Activated T-cell treated with anti-CD3 and anti-CD28 coated beads, Interleukin-2, amount 50 U/mL, for 4 hours (primary cell): ENCODE measurements at regions not wholly inside any gene's neighbourhood (a gene's known extent, or its start where the extent isn't known, plus 50 kb on each side); places are given as distances from the start of the nearest gene placed in this dataset.
"Not testable (repeated sequence)": the region's sequence is repeated elsewhere in the genome, so short reads cannot be mapped to it uniquely, and the experiment has no call there.

ENCODE experiments used
- ATAC-seq, 2 donors: fragments of 200-7000 bp; cut with Tn5 transposase; one replicate each; pipeline ENCODE4 v1.10.0; 2021
- DNase-seq: peaks from one replicate; pipeline ENCODE4 v3.0.0-alpha.2; 2020
- H3K27me3 Mint-ChIP-seq: one replicate; pipeline ENCODE4 v1.8.0; 2021; ENCODE audit warnings: low read depth, mixed read lengths
- H3K36me3 Mint-ChIP-seq: one replicate; pipeline ENCODE4 v1.8.0; 2022; ENCODE audit warnings: mixed read lengths; ENCODE audit not compliant: insufficient read depth
- H3K4me1 Mint-ChIP-seq: one replicate; pipeline ENCODE4 v1.8.0; 2021; ENCODE audit warnings: low read depth, mixed read lengths
- H3K4me3 Mint-ChIP-seq: one replicate; pipeline ENCODE4 v1.8.0; 2021; ENCODE audit warnings: mild to moderate bottlenecking, moderate library complexity, mixed read lengths
- H3K9me3 Mint-ChIP-seq: one replicate; pipeline ENCODE4 v1.8.0; 2021; ENCODE audit warnings: mixed read lengths

- Mint-ChIP-seq H3K4me3 (no peak overlapping the region), H3K27me3 (peaks cover 10% of the 10 kb centered on the region), H3K4me1 (no peaks in the 10 kb centered on the region), H3K9me3 (no peaks in the 10 kb centered on the region), H3K36me3 (no peaks in the 10 kb centered on the region)
- DNase-seq (no peak), ATAC-seq (no peak)
Measured at GRCh38 chr18:59067873-59068272, 71.8 kb upstream of the SEC11C start.

GRCh38 chr18:59068276-59069071, 71.2 kb upstream of the SEC11C start:
- DNase-seq (no peak), ATAC-seq (no peak)
- H3K4me1 Mint-ChIP-seq, result no peaks in the 10 kb centered on the region
- no peak overlapping the region for H3K4me3 Mint-ChIP-seq
- no peaks in the 10 kb centered on the region for H3K9me3 Mint-ChIP-seq
- H3K36me3 Mint-ChIP-seq, result no peaks in the 10 kb centered on the region
- H3K27me3 Mint-ChIP-seq, result peaks cover 4% of the 10 kb centered on the region

- DNase-seq (peak; percentile 74), ATAC-seq (peak; percentile 87 to 88)
- Mint-ChIP-seq H3K27me3 (peaks cover 1% of the 10 kb centered on the region), H3K36me3 (no peaks in the 10 kb centered on the region), H3K4me3 (no peak overlapping the region), H3K9me3 (no peaks in the 10 kb centered on the region), H3K4me1 (no peaks in the 10 kb centered on the region)
Measured at GRCh38 chr18:59070181-59070912, 69.3 kb upstream of the SEC11C start.

- Mint-ChIP-seq H3K9me3 (no peaks in the 10 kb centered on the region), H3K4me3 (no peak overlapping the region), H3K27me3 (peaks cover 4% of the 10 kb centered on the region), H3K36me3 (no peaks in the 10 kb centered on the region), H3K4me1 (no peaks in the 10 kb centered on the region)
- DNase-seq (no peak), ATAC-seq (peak in 1 of 2 donors; percentile 3)
Measured at GRCh38 chr18:59072727-59073421, 66.8 kb upstream of the SEC11C start.

GRCh38 chr18:59075923-59076322, 63.8 kb upstream of the SEC11C start:
- no peak overlapping the region for H3K4me3 Mint-ChIP-seq
- H3K27me3 Mint-ChIP-seq, result peaks cover 7% of the 10 kb centered on the region
- no peaks in the 10 kb centered on the region for H3K4me1 Mint-ChIP-seq
- no peaks in the 10 kb centered on the region for H3K9me3 Mint-ChIP-seq
- H3K36me3 Mint-ChIP-seq, result no peaks in the 10 kb centered on the region
- ATAC-seq (no peak), DNase-seq (no peak)

- Mint-ChIP-seq H3K4me1 (peaks cover 3% of the 10 kb centered on the region), H3K27me3 (peaks cover 21% of the 10 kb centered on the region), H3K4me3 (no peak overlapping the region), H3K36me3 (no peaks in the 10 kb centered on the region), H3K9me3 (no peaks in the 10 kb centered on the region)
- no peak for ATAC-seq
- DNase-seq, result no peak
Measured at GRCh38 chr18:59079264-59079663, 60.4 kb upstream of the SEC11C start.

GRCh38 chr18:59079687-59080501, 59.8 kb upstream of the SEC11C start:
- not testable (repeated sequence) for H3K36me3 Mint-ChIP-seq, H3K4me1 Mint-ChIP-seq, H3K9me3 Mint-ChIP-seq, ATAC-seq, DNase-seq, H3K4me3 Mint-ChIP-seq
- H3K27me3 Mint-ChIP-seq, result peaks cover 21% of the 10 kb centered on the region

- DNase-seq (no peak), ATAC-seq (no peak)
- Mint-ChIP-seq H3K4me1 (peaks cover 11% of the 10 kb centered on the region), H3K36me3 (no peaks in the 10 kb centered on the region), H3K9me3 (no peaks in the 10 kb centered on the region), H3K27me3 (peaks cover 20% of the 10 kb centered on the region), H3K4me3 (no peak overlapping the region)
Measured at GRCh38 chr18:59083136-59083818, 56.4 kb upstream of the SEC11C start.

GRCh38 chr18:59085126-59085794, 54.4 kb upstream of the SEC11C start:
- peaks cover 16% of the 10 kb centered on the region for H3K27me3 Mint-ChIP-seq
- DNase-seq (no peak), ATAC-seq (no peak)
- no peaks in the 10 kb centered on the region for H3K9me3 Mint-ChIP-seq
- H3K36me3 Mint-ChIP-seq, result no peaks in the 10 kb centered on the region
- no peak overlapping the region for H3K4me3 Mint-ChIP-seq
- H3K4me1 Mint-ChIP-seq, result peaks cover 11% of the 10 kb centered on the region

GRCh38 chr18:59085797-59086196, 53.9 kb upstream of the SEC11C start:
- H3K9me3 Mint-ChIP-seq, result no peaks in the 10 kb centered on the region
- peaks cover 16% of the 10 kb centered on the region for H3K27me3 Mint-ChIP-seq
- no peak for ATAC-seq
- H3K4me1 Mint-ChIP-seq, result peaks cover 11% of the 10 kb centered on the region
- H3K4me3 Mint-ChIP-seq, result no peak overlapping the region
- DNase-seq, result no peak
- H3K36me3 Mint-ChIP-seq, result no peaks in the 10 kb centered on the region

GRCh38 chr18:59086522-59086921, 53.2 kb upstream of the SEC11C start:
- DNase-seq (no peak), ATAC-seq (no peak)
- H3K27me3 Mint-ChIP-seq, result peaks cover 14% of the 10 kb centered on the region
- H3K9me3 Mint-ChIP-seq, result no peaks in the 10 kb centered on the region
- H3K36me3 Mint-ChIP-seq, result no peaks in the 10 kb centered on the region
- peaks cover 11% of the 10 kb centered on the region for H3K4me1 Mint-ChIP-seq
- H3K4me3 Mint-ChIP-seq, result no peak overlapping the region

GRCh38 chr18:59087391-59087790, 52.3 kb upstream of the SEC11C start:
- Mint-ChIP-seq H3K36me3 (no peaks in the 10 kb centered on the region), H3K4me3 (no peak overlapping the region), H3K4me1 (peaks cover 11% of the 10 kb centered on the region), H3K27me3 (peaks cover 18% of the 10 kb centered on the region), H3K9me3 (no peaks in the 10 kb centered on the region)
- DNase-seq (no peak), ATAC-seq (peak; percentile 44 to 60)
